Bronchial epithelial cell (primary cell): ENCODE measurements at regions not wholly inside any gene's neighbourhood (a gene's known extent, or its start where the extent isn't known, plus 50 kb on each side); places are given as distances from the start of the nearest gene placed in this dataset.
A peak's percentile ranks its signal among the peaks of the same experiment; 100 is the strongest.

Source experiments
- DNase-seq: peaks from one replicate; pipeline ENCODE4 v3.0.0-alpha.2; 2010; ENCODE audit warnings: low read depth
- FAIRE-seq: peaks from 2 replicates; lab custom pipeline; 2011; peaks lifted over from hg19 to GRCh38; lab: Jason Lieb, UNC
- H3K27me3 ChIP-seq: 2 replicates; pipeline ENCODE4 v1.5.1; 2011; ENCODE audit warnings: low read length; ENCODE audit not compliant: control insufficient read depth, insufficient read depth
- H3K36me3 ChIP-seq: 2 replicates; pipeline ENCODE4 v1.5.1; 2011; ENCODE audit warnings: low read length; ENCODE audit not compliant: control insufficient read depth, insufficient read depth
- H3K4me3 ChIP-seq: 2 replicates; pipeline ENCODE4 v1.5.1; 2011; ENCODE audit warnings: mild to moderate bottlenecking, low read depth, low read length, control low read depth
- TF ChIP-seq, protein P1 (sequence below): IDR thresholded peaks from 2 replicates; pipeline ENCODE4 v1.5.1; 2011; ENCODE audit warnings: mild to moderate bottlenecking, moderate library complexity, low read length, control low read depth, inconsistent platforms; ENCODE audit not compliant: insufficient read depth, severe bottlenecking

DNA sequence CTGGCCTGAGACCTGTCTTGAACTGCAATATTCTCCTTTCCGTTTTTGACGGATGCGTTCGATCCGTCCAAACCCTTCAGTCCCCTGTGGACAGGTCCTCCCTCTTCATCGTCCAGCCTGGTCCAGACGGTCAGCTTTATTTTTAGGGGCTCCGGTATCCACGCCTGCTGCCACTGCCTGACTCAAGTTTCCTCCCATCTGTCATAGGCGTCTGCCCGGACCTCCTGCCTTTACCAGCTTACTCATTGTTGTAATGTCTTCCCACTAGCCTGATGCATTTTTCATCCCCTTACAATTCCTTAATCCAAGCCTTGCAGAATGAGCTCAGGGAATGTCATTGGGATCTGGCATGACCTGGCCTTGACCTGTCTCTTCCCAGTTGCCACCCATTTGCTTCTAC is 145.8 kb downstream of the TENT4A start:
- FAIRE-seq (peak; percentile 82), DNase-seq (no peak)
- H3K27me3 ChIP-seq = no peaks in the 10 kb centered on the region
- TF ChIP-seq, protein P1, sequence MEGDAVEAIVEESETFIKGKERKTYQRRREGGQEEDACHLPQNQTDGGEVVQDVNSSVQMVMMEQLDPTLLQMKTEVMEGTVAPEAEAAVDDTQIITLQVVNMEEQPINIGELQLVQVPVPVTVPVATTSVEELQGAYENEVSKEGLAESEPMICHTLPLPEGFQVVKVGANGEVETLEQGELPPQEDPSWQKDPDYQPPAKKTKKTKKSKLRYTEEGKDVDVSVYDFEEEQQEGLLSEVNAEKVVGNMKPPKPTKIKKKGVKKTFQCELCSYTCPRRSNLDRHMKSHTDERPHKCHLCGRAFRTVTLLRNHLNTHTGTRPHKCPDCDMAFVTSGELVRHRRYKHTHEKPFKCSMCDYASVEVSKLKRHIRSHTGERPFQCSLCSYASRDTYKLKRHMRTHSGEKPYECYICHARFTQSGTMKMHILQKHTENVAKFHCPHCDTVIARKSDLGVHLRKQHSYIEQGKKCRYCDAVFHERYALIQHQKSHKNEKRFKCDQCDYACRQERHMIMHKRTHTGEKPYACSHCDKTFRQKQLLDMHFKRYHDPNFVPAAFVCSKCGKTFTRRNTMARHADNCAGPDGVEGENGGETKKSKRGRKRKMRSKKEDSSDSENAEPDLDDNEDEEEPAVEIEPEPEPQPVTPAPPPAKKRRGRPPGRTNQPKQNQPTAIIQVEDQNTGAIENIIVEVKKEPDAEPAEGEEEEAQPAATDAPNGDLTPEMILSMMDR = no peak
- no peak overlapping the region for H3K4me3 ChIP-seq
- no peaks in the 10 kb centered on the region for H3K36me3 ChIP-seq

DNA sequence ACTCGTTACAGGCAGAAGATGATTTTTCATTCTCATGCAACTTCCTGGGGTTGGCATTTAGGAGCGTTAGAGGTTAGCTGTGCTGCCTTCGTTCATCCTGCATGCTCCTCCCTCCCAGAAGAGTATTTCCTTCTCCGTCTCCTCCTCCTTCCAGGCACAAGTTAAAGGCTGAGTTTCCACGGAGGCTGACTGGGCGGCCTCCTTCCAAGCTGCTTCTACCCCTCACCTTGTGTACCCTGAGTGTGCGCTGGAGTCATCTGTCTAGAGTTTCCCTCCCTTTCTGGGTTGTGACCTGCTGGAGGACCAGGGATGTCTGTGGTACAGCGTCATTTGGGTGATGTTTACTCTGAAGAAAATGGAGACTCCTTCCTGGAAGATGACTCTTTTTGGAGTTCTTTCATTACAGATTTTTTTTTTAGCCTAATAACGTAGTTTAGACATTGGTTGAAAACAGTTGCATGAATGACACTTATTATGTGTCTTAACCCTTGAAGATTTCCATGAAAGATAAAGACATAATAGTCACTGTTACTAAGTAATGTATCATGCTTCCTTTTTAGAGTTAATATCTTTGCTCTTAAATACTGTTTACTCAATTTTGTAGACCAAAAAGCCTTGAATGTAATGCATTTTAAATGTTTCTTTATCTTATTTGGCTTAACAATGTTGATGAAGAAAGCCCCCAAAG is 146.9 kb downstream of the TENT4A start:
- TF ChIP-seq, protein P1 = no peak
- Histone ChIP-seq H3K36me3 (no peaks in the 10 kb centered on the region), H3K4me3 (no peak overlapping the region), H3K27me3 (no peaks in the 10 kb centered on the region)
- no peak for DNase-seq
- FAIRE-seq = no peak

DNA sequence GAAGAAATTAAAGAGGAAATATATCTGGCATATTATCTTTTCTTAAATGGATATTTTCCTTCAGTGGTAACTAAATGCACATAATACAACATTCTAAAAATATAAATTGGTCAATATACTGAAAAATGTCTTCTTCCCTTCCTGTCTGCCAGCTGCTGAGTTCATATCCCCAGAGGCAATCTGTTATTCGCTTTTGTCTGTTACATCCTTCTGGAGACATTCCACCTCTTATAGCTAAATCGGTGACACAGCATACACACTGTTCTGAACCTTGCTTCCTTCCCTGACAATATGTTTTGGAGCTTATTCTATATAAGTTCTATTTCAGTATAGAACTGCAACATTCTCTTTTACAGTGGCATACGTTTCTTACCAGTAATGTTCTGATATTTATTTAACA is 147.8 kb downstream of the TENT4A start:
- DNase-seq (no peak), FAIRE-seq (no peak)
- H3K27me3 ChIP-seq = no peaks in the 10 kb centered on the region
- TF ChIP-seq, protein P1 = no peak
- no peak overlapping the region for H3K4me3 ChIP-seq
- H3K36me3 ChIP-seq = no peaks in the 10 kb centered on the region

DNA sequence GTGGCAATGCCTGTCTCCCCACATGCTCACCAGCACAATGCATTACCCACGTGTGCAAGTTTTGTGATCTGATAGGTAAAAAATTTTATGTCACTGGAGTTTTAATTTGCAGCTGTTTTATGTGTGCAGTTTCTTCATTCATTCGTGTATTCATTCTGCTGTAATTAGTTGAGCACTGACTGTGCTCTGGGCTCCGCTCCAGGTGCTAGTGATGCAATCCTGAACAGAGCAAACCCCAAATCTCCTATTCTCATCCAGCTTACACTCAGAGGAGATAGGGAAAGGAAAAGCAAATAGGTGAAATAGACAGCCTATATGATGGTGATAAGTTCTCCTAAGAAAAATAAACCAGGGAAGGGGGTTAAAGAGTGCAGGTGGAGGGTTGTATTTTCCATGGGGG is 148.4 kb downstream of the TENT4A start:
- FAIRE-seq (no peak), DNase-seq (peak; percentile 3)
- no peak overlapping the region for H3K4me3 ChIP-seq
- H3K36me3 ChIP-seq = no peaks in the 10 kb centered on the region
- TF ChIP-seq, protein P1 = no peak
- no peaks in the 10 kb centered on the region for H3K27me3 ChIP-seq

DNA sequence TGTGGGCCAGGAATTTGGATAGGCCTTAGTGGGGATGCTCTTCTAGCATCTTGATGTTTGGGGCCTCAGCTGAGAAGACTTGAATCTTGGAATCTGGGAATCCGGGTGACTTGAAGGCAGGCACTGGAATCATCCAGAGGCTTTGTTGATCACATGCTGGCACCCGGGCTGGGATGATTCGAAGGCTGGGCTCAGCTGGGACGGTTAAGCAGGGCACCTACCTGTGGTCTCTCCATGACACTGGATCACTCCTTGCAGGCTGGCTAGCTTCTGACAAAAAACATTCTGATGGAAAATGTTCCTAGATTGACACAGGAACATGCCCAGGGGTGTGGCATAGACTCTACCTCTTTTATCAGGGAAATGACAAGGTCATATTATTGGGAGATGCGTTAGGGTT is 149.1 kb downstream of the TENT4A start:
- Histone ChIP-seq H3K27me3 (no peaks in the 10 kb centered on the region), H3K4me3 (no peak overlapping the region), H3K36me3 (no peaks in the 10 kb centered on the region)
- FAIRE-seq = no peak
- no peak for DNase-seq
- TF ChIP-seq, protein P1 = no peak

DNA sequence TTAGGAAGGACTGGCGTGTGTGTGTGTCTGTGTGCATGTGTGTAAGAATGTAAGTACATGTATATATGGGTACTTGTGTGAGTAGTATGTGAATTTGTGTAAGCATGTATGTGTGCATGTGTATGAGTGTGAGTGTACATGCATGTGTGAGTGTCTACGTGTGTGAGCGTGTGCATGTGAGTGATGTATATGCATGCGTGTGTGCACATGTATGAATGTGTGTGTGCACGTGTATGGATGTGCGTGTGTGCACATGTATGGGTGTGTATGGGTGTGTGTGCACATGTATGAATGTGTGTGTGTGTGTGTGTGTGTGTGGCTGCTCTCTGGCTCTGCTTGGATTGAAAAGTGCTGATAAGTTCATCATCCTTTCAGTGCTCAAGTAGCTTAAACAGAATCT is 154.5 kb downstream of the TENT4A start:
- no peak for DNase-seq
- no peak overlapping the region for H3K4me3 ChIP-seq

More for the DNA sequence above, 154.5 kb downstream of the TENT4A start:
- FAIRE-seq = no peak
- Histone ChIP-seq H3K27me3 (no peaks in the 10 kb centered on the region), H3K36me3 (no peaks in the 10 kb centered on the region)
- TF ChIP-seq, protein P1 = no peak
